ENCODE measurements at regions not wholly inside any gene's neighbourhood (a gene's known extent, or its start where the extent isn't known, plus 50 kb on each side); places are given as distances from the start of the nearest gene placed in this dataset.

DNA sequence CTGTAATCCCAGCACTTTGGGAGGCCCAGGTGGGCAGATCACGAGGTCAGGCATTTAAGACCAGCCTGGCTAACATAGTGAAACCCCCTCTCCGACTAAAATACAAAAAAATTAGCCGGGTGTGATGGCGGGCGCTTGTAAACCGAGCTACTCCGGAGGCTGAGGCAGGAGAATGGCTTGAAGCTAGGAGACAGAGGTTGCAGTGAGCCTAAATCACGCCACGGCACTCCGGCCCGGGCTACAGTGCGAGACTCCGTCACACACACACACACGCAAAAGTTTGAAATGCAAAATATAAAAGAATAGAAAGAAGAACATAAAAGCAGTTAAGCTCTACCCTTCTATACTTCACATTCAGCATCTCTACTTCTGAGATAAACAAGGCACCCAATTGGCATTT, 1165.9 kb upstream of the CNTN5 start:
- in situ Hi-C loops (cut with MboI; ENCODE audit: low sequenced_read_pairs) (no loop called here), dilution Hi-C loops (cut with HindIII; ENCODE audit: low sequenced_read_pairs, unreplicated experiment) (no loop called here), intact Hi-C loops (cut with micrococcal nuclease) (no loop called here)
- Histone ChIP-seq H3K9ac (ENCODE audit: low read depth, low read length) (no peak overlapping the region), H3K79me1 (ENCODE audit: low read depth in 1 of 2, low read length in 2 of 2) (no peaks in the 10 kb centered on the region), H3K4ac (ENCODE audit: low read depth, low read length) (no peak overlapping the region), H3K4me1 (ENCODE audit: control insufficient read depth, insufficient read depth, low read length) (no peaks in the 10 kb centered on the region), H4K20me1 (ENCODE audit: insufficient read depth, low read length) (no peaks in the 10 kb centered on the region), H4K8ac (ENCODE audit: low read depth in 2 of 2, low read length in 2 of 2) (no peak overlapping the region), H3K9me1 (ENCODE audit: insufficient read depth, low read length) (no peaks in the 10 kb centered on the region), H3K23ac (ENCODE audit: low read depth, low read length) (no peak overlapping the region), H2AFZ (replicated peaks; ENCODE audit: low read length, poor library complexity) (no peak overlapping the region), H2BK15ac (ENCODE audit: low read depth, low read length) (no peak overlapping the region), H3K9me3 (ENCODE audit: control insufficient read depth, insufficient read depth, low read length) (no peaks in the 10 kb centered on the region), H3K14ac (replicated peaks; ENCODE audit: low read depth, low read length) (no peak overlapping the region), H4K91ac (ENCODE audit: insufficient read depth, low read depth, low read length) (no peak overlapping the region), H2BK20ac (ENCODE audit: low read depth, low read length) (no peak overlapping the region), H3K27me3 (ENCODE audit: control insufficient read depth, insufficient read depth, low read length) (no peaks in the 10 kb centered on the region), H2BK120ac (ENCODE audit: low read depth, low read length) (no peak overlapping the region), H3K27ac (ENCODE audit: insufficient read depth, low read length) (no peak overlapping the region), H3K18ac (ENCODE audit: low read depth, low read length) (no peak overlapping the region), H4K5ac (ENCODE audit: low read depth, low read length) (no peak overlapping the region), H3K36me3 (ENCODE audit: control insufficient read depth, insufficient read depth, low read length) (no peaks in the 10 kb centered on the region), H3K4me2 (ENCODE audit: low read depth, low read length) (no peak overlapping the region), H3K56ac (ENCODE audit: extremely low read depth, insufficient read depth, low read length) (no peak overlapping the region), H2AK9ac (replicated peaks; ENCODE audit: low read depth, low read length, poor library complexity) (no peak overlapping the region), H2AK5ac (ENCODE audit: low read depth, low read length) (no peak overlapping the region), H3K4me3 (ENCODE audit: insufficient read depth, low read depth, low read length) (no peak overlapping the region), H2BK5ac (ENCODE audit: low read depth, low read length, poor library complexity, severe bottlenecking) (no peak overlapping the region)
- no peak for ATAC-seq (ENCODE audit: low read depth)
- CTCF ChIA-PET = no interaction called here
- no peak for DNase-seq
- TF ChIP-seq POLR2A (IDR thresholded peaks at IDR 0.05; ENCODE audit: low read depth, low read length) (no peak), NFE2L2 (IDR thresholded peaks at IDR 0.05; ENCODE audit: low read depth, low read length) (no peak), BHLHE40 (IDR thresholded peaks at IDR 0.05; ENCODE audit: low read depth, low read length) (no peak), CTCF (conservative IDR thresholded peaks at IDR 0.05; ENCODE audit: low read depth, low read length) (no peak), FOS (IDR thresholded peaks at IDR 0.05; ENCODE audit: low read depth, low read length) (no peak), SMC3 (IDR thresholded peaks at IDR 0.05; ENCODE audit: low read depth, low read length) (no peak), MXI1 (IDR thresholded peaks at IDR 0.05; ENCODE audit: borderline replicate concordance, low read depth, low read length) (no peak)
- TF ChIP-seq, protein P1, sequence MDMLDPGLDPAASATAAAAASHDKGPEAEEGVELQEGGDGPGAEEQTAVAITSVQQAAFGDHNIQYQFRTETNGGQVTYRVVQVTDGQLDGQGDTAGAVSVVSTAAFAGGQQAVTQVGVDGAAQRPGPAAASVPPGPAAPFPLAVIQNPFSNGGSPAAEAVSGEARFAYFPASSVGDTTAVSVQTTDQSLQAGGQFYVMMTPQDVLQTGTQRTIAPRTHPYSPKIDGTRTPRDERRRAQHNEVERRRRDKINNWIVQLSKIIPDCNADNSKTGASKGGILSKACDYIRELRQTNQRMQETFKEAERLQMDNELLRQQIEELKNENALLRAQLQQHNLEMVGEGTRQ (IDR thresholded peaks at IDR 0.05; ENCODE audit: low read depth, low read length) = no peak
- WGBS, 2 experiments (ENCODE audit: extremely low coverage in 2 of 2, insufficient read length in 1 of 2) = no CpG with 5 or more reads among the region's 14 CpGs
- POLR2A ChIA-PET (ENCODE audit: unreplicated experiment) = no interaction called here
- no TSS peak for BruUV-seq (replicated peaks)

Measured in IMR-90 (cell line).